ENCODE measurements at regions not wholly inside any gene's neighbourhood (a gene's known extent, or its start where the extent isn't known, plus 50 kb on each side); places are given as distances from the start of the nearest gene placed in this dataset.
A peak's percentile ranks its signal among the peaks of the same experiment; 100 is the strongest.

DNA sequence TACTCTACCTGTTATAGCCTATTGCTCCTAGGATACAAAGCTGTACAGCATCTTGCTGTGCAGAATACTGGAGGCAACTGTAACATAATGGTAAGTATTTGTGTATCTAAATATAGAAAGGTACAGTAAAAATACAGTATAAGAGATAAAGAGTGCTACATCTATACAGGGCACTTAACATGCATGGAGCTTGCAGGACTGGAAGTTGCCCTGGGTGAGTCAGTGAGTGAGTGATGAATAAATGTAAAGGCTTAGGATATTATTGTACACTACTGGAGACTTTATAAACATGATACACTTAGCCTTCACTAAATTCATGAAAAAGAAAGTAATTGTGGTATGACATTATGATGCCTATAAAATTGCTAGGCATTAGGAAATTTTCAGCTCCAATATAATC lies 65.5 kb upstream of the OSMR start:
- TF ChIP-seq POLR2AphosphoS5 (IDR thresholded peaks at IDR 0.05): no peak
- no peak for TF ChIP-seq EP300 (IDR thresholded peaks at IDR 0.05)
- no peak for TF ChIP-seq POLR2A (IDR thresholded peaks at IDR 0.05)
- TF ChIP-seq, protein P1, sequence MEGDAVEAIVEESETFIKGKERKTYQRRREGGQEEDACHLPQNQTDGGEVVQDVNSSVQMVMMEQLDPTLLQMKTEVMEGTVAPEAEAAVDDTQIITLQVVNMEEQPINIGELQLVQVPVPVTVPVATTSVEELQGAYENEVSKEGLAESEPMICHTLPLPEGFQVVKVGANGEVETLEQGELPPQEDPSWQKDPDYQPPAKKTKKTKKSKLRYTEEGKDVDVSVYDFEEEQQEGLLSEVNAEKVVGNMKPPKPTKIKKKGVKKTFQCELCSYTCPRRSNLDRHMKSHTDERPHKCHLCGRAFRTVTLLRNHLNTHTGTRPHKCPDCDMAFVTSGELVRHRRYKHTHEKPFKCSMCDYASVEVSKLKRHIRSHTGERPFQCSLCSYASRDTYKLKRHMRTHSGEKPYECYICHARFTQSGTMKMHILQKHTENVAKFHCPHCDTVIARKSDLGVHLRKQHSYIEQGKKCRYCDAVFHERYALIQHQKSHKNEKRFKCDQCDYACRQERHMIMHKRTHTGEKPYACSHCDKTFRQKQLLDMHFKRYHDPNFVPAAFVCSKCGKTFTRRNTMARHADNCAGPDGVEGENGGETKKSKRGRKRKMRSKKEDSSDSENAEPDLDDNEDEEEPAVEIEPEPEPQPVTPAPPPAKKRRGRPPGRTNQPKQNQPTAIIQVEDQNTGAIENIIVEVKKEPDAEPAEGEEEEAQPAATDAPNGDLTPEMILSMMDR (IDR thresholded peaks at IDR 0.05): no peak
- Histone ChIP-seq H3K4me3 (no peak overlapping the region), H3K36me3 (no peaks in the 10 kb centered on the region), H3K27ac (no peak overlapping the region), H3K27me3 (no peaks in the 10 kb centered on the region), H3K9me3 (no peaks in the 10 kb centered on the region), H3K4me1 (peaks cover 12 to 20% (median 17%) of the 10 kb centered on the region in 4 donors)
- intact Hi-C loops (cut with DNase I; ENCODE audit: low total_unique reads): no loop called here
- no peak for DNase-seq

DNA sequence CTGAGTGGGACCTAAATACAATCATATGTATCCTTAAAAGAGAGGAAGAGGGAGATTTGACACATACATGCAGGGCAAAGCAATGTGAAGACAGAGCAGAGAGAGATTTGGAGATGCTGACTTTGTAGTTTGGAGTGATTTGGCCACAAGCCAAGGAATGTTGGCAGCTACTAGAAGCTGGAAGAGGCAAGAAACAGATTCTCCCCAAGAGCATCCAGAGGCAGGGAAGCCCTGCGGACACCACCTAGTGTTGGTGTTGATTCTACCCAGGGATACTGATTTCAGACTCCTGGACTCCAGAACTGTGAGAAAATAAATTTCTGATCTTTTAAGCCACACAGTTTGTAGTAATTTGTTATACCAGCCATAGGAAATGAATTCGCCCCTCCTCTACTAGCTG lies 64.9 kb upstream of the OSMR start:
- peak; percentile 53 to 87 for DNase-seq
- Histone ChIP-seq H3K27me3 (no peaks in the 10 kb centered on the region), H3K27ac (no peak overlapping the region), H3K36me3 (no peaks in the 10 kb centered on the region), H3K9me3 (no peaks in the 10 kb centered on the region), H3K4me1 (peaks cover 12 to 20% (median 17%) of the 10 kb centered on the region in 4 donors), H3K4me3 (no peak overlapping the region)
- no peak for TF ChIP-seq POLR2AphosphoS5 (IDR thresholded peaks at IDR 0.05)
- TF ChIP-seq POLR2A (IDR thresholded peaks at IDR 0.05): no peak
- TF ChIP-seq, protein P1 (IDR thresholded peaks at IDR 0.05): no peak
- no peak for TF ChIP-seq EP300 (IDR thresholded peaks at IDR 0.05)
- intact Hi-C loops (cut with DNase I; ENCODE audit: low total_unique reads): no loop called here
- WGBS, 5 donors: 77 to 86% (median 79%) methylated on average over 2 of the region's 2 CpGs

DNA sequence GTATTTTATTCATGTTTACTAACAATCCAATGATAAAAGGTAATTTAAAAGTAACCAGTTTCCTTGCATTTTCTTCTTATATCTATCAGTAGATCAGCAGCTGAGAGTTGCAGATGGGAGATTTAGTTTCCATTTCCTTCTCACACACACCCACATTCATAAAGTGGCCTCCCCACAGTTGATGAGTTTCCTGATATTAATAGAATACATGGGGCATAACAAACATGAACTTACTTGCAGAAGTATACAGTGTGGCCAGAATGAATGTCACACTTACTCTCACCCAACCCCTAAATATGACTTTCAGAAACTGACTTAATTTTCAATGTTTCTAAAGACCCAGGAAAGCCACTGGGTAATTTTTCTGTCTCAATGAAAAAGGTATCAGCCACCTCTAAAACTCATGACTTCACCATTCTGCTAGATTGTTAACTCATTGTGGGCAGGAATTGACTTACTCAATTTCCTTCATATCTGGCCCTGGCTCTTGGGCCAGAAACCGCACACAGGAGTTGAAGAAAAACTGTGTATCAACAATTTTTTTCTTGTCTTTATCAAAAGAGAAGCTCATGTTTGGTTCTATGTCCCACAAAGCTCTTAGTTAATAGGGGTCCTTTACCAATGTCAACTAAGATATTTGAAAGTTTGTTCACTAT lies 63.5 kb upstream of the OSMR start:
- Histone ChIP-seq H3K4me1 (peaks cover 12 to 20% (median 17%) of the 10 kb centered on the region in 4 donors), H3K36me3 (no peaks in the 10 kb centered on the region), H3K9me3 (peaks cover 0 to 6% (median 0%) of the 10 kb centered on the region in 4 donors), H3K27ac (peak overlapping the region in 3 of 5 donors; percentile 41 to 54 (median 54)), H3K27me3 (no peaks in the 10 kb centered on the region), H3K4me3 (no peak overlapping the region)
- intact Hi-C loops (cut with DNase I; ENCODE audit: low total_unique reads): no loop called here
- TF ChIP-seq, protein P1 (IDR thresholded peaks at IDR 0.05): no peak
- no peak for TF ChIP-seq EP300 (IDR thresholded peaks at IDR 0.05)
- TF ChIP-seq POLR2AphosphoS5 (IDR thresholded peaks at IDR 0.05): no peak
- TF ChIP-seq POLR2A (IDR thresholded peaks at IDR 0.05): no peak
- WGBS, 5 donors: 35 to 64% (median 53%) methylated on average over 1 of the region's 1 CpG
- no peak for DNase-seq

DNA sequence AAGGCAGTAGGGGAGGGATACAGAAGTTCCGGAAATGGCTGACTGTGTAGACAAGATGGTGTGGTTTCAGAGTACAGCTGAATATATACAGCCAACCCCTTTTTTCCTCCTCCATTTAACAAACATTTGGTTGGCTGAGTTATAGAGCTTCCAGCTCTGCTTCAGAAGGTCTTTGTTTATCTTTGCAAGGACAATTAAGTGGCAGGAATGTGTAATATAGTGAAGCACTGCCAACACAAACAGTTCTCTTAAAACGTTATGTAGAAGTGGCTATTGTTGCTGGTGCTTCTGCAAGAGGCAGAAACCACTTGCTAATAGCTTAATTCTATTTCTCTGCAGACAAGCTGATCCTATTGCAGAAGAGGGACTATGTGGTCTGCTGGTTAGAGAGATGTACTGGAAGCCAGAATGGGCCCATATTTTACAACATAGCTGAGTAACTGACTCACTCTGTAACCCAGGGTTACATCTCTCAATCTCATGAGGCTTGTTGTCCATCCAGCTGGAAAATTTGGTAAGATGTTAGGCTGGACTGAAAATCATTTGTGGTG lies 62.7 kb upstream of the OSMR start:
- TF ChIP-seq POLR2A (IDR thresholded peaks at IDR 0.05): no peak
- TF ChIP-seq, protein P1 (IDR thresholded peaks at IDR 0.05): peak in 1 of 7 experiments; percentile 53
- peak in 2 of 3 donors; percentile 12 to 44 for TF ChIP-seq POLR2AphosphoS5 (IDR thresholded peaks at IDR 0.05)
- TF ChIP-seq EP300 (IDR thresholded peaks at IDR 0.05): no peak
- Histone ChIP-seq H3K4me1 (peaks cover 12 to 20% (median 17%) of the 10 kb centered on the region in 4 donors), H3K36me3 (no peaks in the 10 kb centered on the region), H3K4me3 (no peak overlapping the region), H3K27ac (peak overlapping the region in 3 of 5 donors; percentile 41 to 54 (median 54)), H3K27me3 (no peaks in the 10 kb centered on the region), H3K9me3 (peaks cover 0 to 6% (median 0%) of the 10 kb centered on the region in 4 donors)
- 4 to 24% (median 16%) methylated on average over 2 of the region's 2 CpGs for WGBS, 5 donors
- DNase-seq: peak in 1 of 2 donors; percentile 70
- intact Hi-C loops (cut with DNase I; ENCODE audit: low total_unique reads): no loop called here
